ENCODE measurements at regions not wholly inside any gene's neighbourhood (a gene's known extent, or its start where the extent isn't known, plus 50 kb on each side); places are given as distances from the start of the nearest gene placed in this dataset.

- no peaks in the 10 kb centered on the region for H3K4me1 ChIP-seq (replicated peaks in 1 of 2; ENCODE audit: control insufficient read depth in 2 of 2, insufficient read depth in 2 of 2, low read length in 2 of 2)
- DNase-seq (ENCODE audit: extremely low read depth in 1 of 4, low spot score in 3 of 4) (no peak), FAIRE-seq (no peak), ATAC-seq (no peak)
- H3K4me3 ChIP-seq, result no peak overlapping the region
- intact Hi-C loops (cut with micrococcal nuclease), result no loop called here
- H4K20me1 ChIP-seq (replicated peaks; ENCODE audit: control insufficient read depth, insufficient read depth, low read length), result no peaks in the 10 kb centered on the region
- ChIA-PET CTCF (ENCODE audit: low intra/inter-chr PET ratio) (no interaction called here), POLR2A (no interaction called here)
- no CpG with 5 or more reads among the region's 2 CpGs for WGBS (ENCODE audit: insufficient coverage, low coverage, missing lambda C conversion rate)
- no peaks in the 10 kb centered on the region for H3K79me2 ChIP-seq (ENCODE audit: control insufficient read depth, insufficient read depth, low read length)
- no peaks in the 10 kb centered on the region for H3K36me3 ChIP-seq (ENCODE audit: control insufficient read depth, insufficient read depth, low read length)
- H3K27me3 ChIP-seq (ENCODE audit: control insufficient read depth in 2 of 2, insufficient read depth in 2 of 2, low read length in 2 of 2), result no peaks in the 10 kb centered on the region
- H3K27ac ChIP-seq (ENCODE audit: extremely low read depth, low read depth, low read length), result no peak overlapping the region
- H3K9me3 ChIP-seq (replicated peaks; ENCODE audit: control insufficient read depth, insufficient read depth, low read depth, low read length), result no peaks in the 10 kb centered on the region
- TF ChIP-seq U2AF2 (optimal IDR thresholded peaks at IDR 0.05; ENCODE audit: low read depth, low read length) (no peak), CCAR2 (IDR thresholded peaks at IDR 0.05; ENCODE audit: low read depth, low read length) (no peak), HMG20B (CRISPR knock-in tag; IDR thresholded peaks at IDR 0.05) (no peak), PPARD (CRISPR knock-in tag; IDR thresholded peaks at IDR 0.05) (no peak), MGA (IDR thresholded peaks at IDR 0.05) (no peak), ZBTB17 (CRISPR knock-in tag; IDR thresholded peaks at IDR 0.05) (no peak), KAT2B (IDR thresholded peaks at IDR 0.05; ENCODE audit: low read depth, low read length) (no peak)
- no TSS peak for BruUV-seq (replicated peaks)
- no peak overlapping the region for H3K4me2 ChIP-seq (ENCODE audit: insufficient read depth, low read length)
- in situ Hi-C loops (cut with MboI), result no loop called here
- H3K9ac ChIP-seq (ENCODE audit: insufficient read depth in 1 of 2, low read depth in 2 of 2, low read length in 2 of 2), result no peak overlapping the region
- H3K9me1 ChIP-seq (ENCODE audit: control insufficient read depth, insufficient read depth, low read length), result no peaks in the 10 kb centered on the region
- no peak overlapping the region for H2AFZ ChIP-seq (ENCODE audit: low read depth, low read length)
Observed at GRCh38 chr9:29322240-29322639, 1749.0 kb upstream of the C9orf72 start.

Measured in K562 (cell line).